NT2/D1 (cell line): ENCODE measurements at regions not wholly inside any gene's neighbourhood (a gene's known extent, or its start where the extent isn't known, plus 50 kb on each side); places are given as distances from the start of the nearest gene placed in this dataset.

ENCODE experiments used
- DNase-seq: peaks from one replicate; pipeline ENCODE4 v3.0.0-alpha.2; 2011; ENCODE audit warnings: low read depth, low spot score
- H3K27me3 ChIP-seq: 2 replicates; pipeline ENCODE4 v1.6.0; 2011; ENCODE audit warnings: mild to moderate bottlenecking; ENCODE audit not compliant: insufficient read length, insufficient read depth
- H3K36me3 ChIP-seq: 2 replicates; pipeline ENCODE4 v1.6.1; 2011; ENCODE audit warnings: mild to moderate bottlenecking, low read length, mixed read lengths; ENCODE audit not compliant: insufficient read depth, insufficient read length
- H3K4me1 ChIP-seq: 2 replicates; pipeline ENCODE4 v1.5.1; 2011; ENCODE audit not compliant: insufficient read depth, insufficient read length
- H3K4me3 ChIP-seq: 2 replicates; pipeline ENCODE4 v1.5.1; 2011; ENCODE audit warnings: low read depth; ENCODE audit not compliant: insufficient read length
- H3K9ac ChIP-seq: 2 replicates; pipeline ENCODE4 v1.6.0; 2011; ENCODE audit warnings: low read depth; ENCODE audit not compliant: insufficient read length
- H3K9me3 ChIP-seq: 2 replicates; pipeline ENCODE4 v1.5.1; 2011; ENCODE audit warnings: mild to moderate bottlenecking, low read length; ENCODE audit not compliant: insufficient read depth
- SUZ12 ChIP-seq: IDR thresholded peaks from 2 replicates; pipeline ENCODE4 v1.6.1; 2011; ENCODE audit not compliant: insufficient read length, insufficient read depth; ENCODE audit errors: extremely low read depth
- YY1 ChIP-seq: IDR thresholded peaks from 2 replicates; pipeline ENCODE4 v1.6.1; 2011; ENCODE audit not compliant: insufficient read length, insufficient read depth
- ZNF274 ChIP-seq: IDR thresholded peaks from 2 replicates; pipeline ENCODE4 v1.6.1; 2011; ENCODE audit warnings: mild to moderate bottlenecking, low read depth, low read length

DNA sequence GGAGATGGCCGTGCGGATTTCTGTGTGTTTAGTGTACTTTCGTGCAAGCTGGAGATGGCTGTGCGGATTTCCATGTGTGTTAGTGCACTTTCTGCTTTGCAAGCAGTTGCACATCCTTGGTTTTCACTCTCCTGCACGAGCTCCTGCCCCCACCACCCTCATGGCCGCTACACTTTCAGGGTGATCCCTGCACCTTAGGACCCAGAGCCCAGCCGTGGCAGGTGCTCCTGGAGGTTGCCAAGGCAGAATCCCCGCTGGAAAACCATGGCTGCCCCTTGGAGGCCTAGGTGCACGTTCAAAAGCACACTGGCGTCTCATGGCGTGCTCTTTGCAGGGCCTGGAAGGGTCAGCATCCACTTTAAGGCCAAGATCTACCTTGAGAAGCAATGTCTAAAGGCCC lies 311.0 kb upstream of the TNRC6C start:
- Histone ChIP-seq H3K9ac (no peak overlapping the region), H3K9me3 (peaks cover 20% of the 10 kb centered on the region; the same call in 1 of the 2 replicates), H3K27me3 (no peaks in the 10 kb centered on the region), H3K36me3 (no peaks in the 10 kb centered on the region), H3K4me1 (peaks cover 3% of the 10 kb centered on the region), H3K4me3 (no peak overlapping the region)
- DNase-seq, result no peak
- TF ChIP-seq ZNF274 (no peak), YY1 (no peak), SUZ12 (no peak)

- peaks cover 20% of the 10 kb centered on the region; the same call in 1 of the 2 replicates for H3K9me3 ChIP-seq
- no peak overlapping the region for H3K9ac ChIP-seq
- no peaks in the 10 kb centered on the region for H3K27me3 ChIP-seq
- H3K36me3 ChIP-seq, result no peaks in the 10 kb centered on the region
- DNase-seq, result no peak
- H3K4me3 ChIP-seq, result no peak overlapping the region
- TF ChIP-seq YY1 (no peak), SUZ12 (no peak), ZNF274 (no peak)
- H3K4me1 ChIP-seq, result peaks cover 3% of the 10 kb centered on the region
Measured at GRCh38 chr17:77649717-77650211, 308.7 kb upstream of the TNRC6C start.

GRCh38 chr17:77651988-77652387 lies 306.5 kb upstream of the TNRC6C start:
- no peak for TF ChIP-seq SUZ12
- no peak for TF ChIP-seq ZNF274
- TF ChIP-seq YY1, result no peak
- peaks cover 20% of the 10 kb centered on the region; the same call in 1 of the 2 replicates for H3K9me3 ChIP-seq

GRCh38 chr17:77654296-77654695 lies 304.2 kb upstream of the TNRC6C start:
- no peak for DNase-seq
- TF ChIP-seq YY1 (no peak), ZNF274 (no peak), SUZ12 (no peak)
- H3K36me3 ChIP-seq, result no peaks in the 10 kb centered on the region

More at GRCh38 chr17:77651988-77652387, 306.5 kb upstream of the TNRC6C start:
- peak; percentile 36 for DNase-seq
- peaks cover 5% of the 10 kb centered on the region for H3K4me1 ChIP-seq
- H3K4me3 ChIP-seq, result no peak overlapping the region
- no peak overlapping the region for H3K9ac ChIP-seq
- H3K36me3 ChIP-seq, result no peaks in the 10 kb centered on the region
- H3K27me3 ChIP-seq, result no peaks in the 10 kb centered on the region

GRCh38 chr17:77654850-77655249 lies 303.7 kb upstream of the TNRC6C start:
- Histone ChIP-seq H3K4me3 (no peak overlapping the region), H3K36me3 (no peaks in the 10 kb centered on the region), H3K9me3 (peaks cover 9% of the 10 kb centered on the region; the same call in 1 of the 2 replicates), H3K4me1 (peaks cover 5% of the 10 kb centered on the region), H3K9ac (no peak overlapping the region), H3K27me3 (no peaks in the 10 kb centered on the region)
- TF ChIP-seq SUZ12 (no peak), ZNF274 (no peak), YY1 (no peak)
- no peak for DNase-seq

More at GRCh38 chr17:77654296-77654695, 304.2 kb upstream of the TNRC6C start:
- H3K4me1 ChIP-seq, result peaks cover 5% of the 10 kb centered on the region
- H3K4me3 ChIP-seq, result no peak overlapping the region
- H3K9me3 ChIP-seq, result peaks cover 14% of the 10 kb centered on the region; the same call in 1 of the 2 replicates
- H3K9ac ChIP-seq, result no peak overlapping the region
- no peaks in the 10 kb centered on the region for H3K27me3 ChIP-seq

- no peak overlapping the region for H3K9ac ChIP-seq
- no peaks in the 10 kb centered on the region for H3K27me3 ChIP-seq
- peaks cover 5% of the 10 kb centered on the region for H3K4me1 ChIP-seq
- H3K9me3 ChIP-seq, result peaks cover 7% of the 10 kb centered on the region; the same call in 1 of the 2 replicates
- no peak for TF ChIP-seq ZNF274
- TF ChIP-seq YY1, result no peak
- TF ChIP-seq SUZ12, result no peak
- no peaks in the 10 kb centered on the region for H3K36me3 ChIP-seq
- H3K4me3 ChIP-seq, result no peak overlapping the region
- no peak for DNase-seq
Measured at GRCh38 chr17:77656054-77656453, 302.4 kb upstream of the TNRC6C start.

DNA sequence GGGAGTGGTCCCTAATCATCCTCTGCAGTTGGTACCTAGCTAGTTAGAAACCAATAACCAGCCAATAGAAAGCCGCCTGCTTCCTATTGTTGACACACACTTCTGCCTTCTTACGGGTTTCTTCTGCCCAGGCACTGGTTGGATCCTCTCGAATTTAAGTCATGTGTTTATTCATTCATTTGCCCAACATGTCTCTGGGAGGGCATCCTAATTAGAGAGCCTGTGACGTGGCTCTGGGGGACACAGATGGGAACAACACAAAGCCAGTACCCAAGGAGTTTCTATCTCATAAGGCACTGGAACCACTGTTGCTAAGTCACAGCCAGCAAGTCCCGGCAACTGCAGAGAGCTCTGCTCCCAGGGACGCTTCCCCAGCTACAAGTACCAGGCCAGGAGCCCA lies 300.7 kb upstream of the TNRC6C start:
- Histone ChIP-seq H3K4me1 (peaks cover 5% of the 10 kb centered on the region), H3K36me3 (no peaks in the 10 kb centered on the region), H3K27me3 (no peaks in the 10 kb centered on the region), H3K9ac (no peak overlapping the region), H3K4me3 (no peak overlapping the region), H3K9me3 (0 out of 2 replicates have a peak, but pooled peaks cover 3% of the 10 kb centered on the region)
- DNase-seq, result no peak
- TF ChIP-seq YY1, result no peak
- no peak for TF ChIP-seq SUZ12
- TF ChIP-seq ZNF274, result no peak

DNA sequence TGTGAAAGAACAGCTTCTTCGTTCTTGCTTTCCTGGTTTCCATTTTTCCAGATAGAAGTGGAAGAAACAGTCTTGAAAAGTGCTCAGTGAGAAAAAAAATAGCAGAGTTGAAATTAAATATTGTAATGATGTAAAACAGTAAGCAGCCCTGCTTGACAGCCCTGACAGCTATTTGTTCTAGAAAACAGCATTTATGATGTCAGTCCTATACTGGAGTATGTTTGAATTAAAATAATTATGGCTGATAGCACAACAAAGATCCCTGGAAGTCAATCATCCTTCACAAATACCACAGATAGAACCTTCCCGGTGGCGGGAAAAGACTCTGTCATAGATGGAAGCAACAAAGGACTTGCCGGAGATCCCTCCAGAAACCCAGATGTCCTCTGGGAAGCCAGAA lies 298.0 kb upstream of the TNRC6C start:
- Histone ChIP-seq H3K36me3 (no peaks in the 10 kb centered on the region), H3K27me3 (no peaks in the 10 kb centered on the region)

More for the DNA sequence above, 298.0 kb upstream of the TNRC6C start:
- no peak for DNase-seq
- Histone ChIP-seq H3K9me3 (peaks cover 25% of the 10 kb centered on the region; the same call in 1 of the 2 replicates), H3K4me3 (no peak overlapping the region), H3K4me1 (no peaks in the 10 kb centered on the region), H3K9ac (no peak overlapping the region)
- TF ChIP-seq SUZ12 (no peak), ZNF274 (no peak), YY1 (no peak)
